GM12878 (cell line): ENCODE measurements at regions not wholly inside any gene's neighbourhood (a gene's known extent, or its start where the extent isn't known, plus 50 kb on each side); places are given as distances from the start of the nearest gene placed in this dataset.

Experiments used
- ATAC-seq: fragments of 200-7000 bp; cut with Tn5 transposase; 3 replicates; pipeline ENCODE4 v1.9.1; 2020; ENCODE audit warnings: mild to moderate bottlenecking, moderate library complexity
- BruUV-seq: library from RNA; stranded (reverse); fragments of 400-500 nt; replicated peaks from 2 replicates; lab custom pipeline; 2021; lab: Mats Ljungman, UMichigan
- CTCF ChIA-PET: fragments of 300-600 bp; sonication (Branson Sonifier 250); formaldehyde crosslinking; extraction: SDS; loops from one replicate; lab custom pipeline; 2021; ENCODE audit warnings: inconsistent platforms; lab: Yijun Ruan, JAX
- POLR2A ChIA-PET: fragments of 350-600 bp; formaldehyde crosslinking; extraction: SDS; loops from one replicate; lab custom pipeline; 2021; ENCODE audit warnings: inconsistent platforms; lab: Charles Lee
- RAD21 ChIA-PET: fragments of 300-600 bp; sonication (Branson Sonifier 250); formaldehyde crosslinking; loops from one replicate; lab custom pipeline; 2023; ENCODE audit warnings: antibody characterized with exemption; ENCODE audit not compliant: unreplicated experiment; lab: Charles Lee
- SMC1A ChIA-PET: fragments of 300-600 bp; sonication (Branson Sonifier 250); formaldehyde crosslinking; loops from one replicate; lab custom pipeline; 2023; ENCODE audit not compliant: unreplicated experiment, uncharacterized antibody; lab: Charles Lee
- DNase-seq: peaks from one replicate; pipeline ENCODE4 v3.0.0-alpha.2; 2011; ENCODE audit warnings: low read depth, low spot score
- FAIRE-seq: peaks from 3 replicates; lab custom pipeline; 2011; peaks lifted over from hg19 to GRCh38; lab: Jason Lieb, UNC
- H2AFZ ChIP-seq: 2 replicates; pipeline ENCODE4 v1.6.0; 2011; ENCODE audit warnings: low read depth, low read length, control low read depth; ENCODE audit not compliant: control insufficient read depth
- H3K27ac ChIP-seq: 2 replicates; pipeline ENCODE4 v1.5.1; 2011; ENCODE audit warnings: control low read depth; ENCODE audit not compliant: control insufficient read depth, insufficient read depth
- H3K27me3 ChIP-seq, 2 experiments: replicated peaks in 1 of 2; 2 replicates each; pipeline versions ENCODE4 v1.6.0 to v1.6.1; 2011; ENCODE audit warnings: low read length in 1 of 2; ENCODE audit not compliant: control insufficient read depth in 2 of 2, insufficient read depth in 2 of 2
- H3K36me3 ChIP-seq, 2 experiments: 2 replicates each; pipeline ENCODE4 v1.5.1; 2011; ENCODE audit warnings: low read length in 1 of 2; ENCODE audit not compliant: control insufficient read depth in 2 of 2, insufficient read depth in 2 of 2
- H3K4me1 ChIP-seq: 2 replicates; pipeline ENCODE4 v1.6.1; 2011; ENCODE audit warnings: mild to moderate bottlenecking, low read length, moderate library complexity, mixed read lengths; ENCODE audit not compliant: control insufficient read depth, insufficient read depth
- H3K4me2 ChIP-seq: 2 replicates; pipeline ENCODE4 v1.6.0; 2011; ENCODE audit warnings: control low read depth; ENCODE audit not compliant: control insufficient read depth, insufficient read depth
- H3K4me3 ChIP-seq: fragments of 200-600 bp; sonication (generic); 2 replicates; pipeline ENCODE4 v1.5.1; 2016
- H3K79me2 ChIP-seq: 2 replicates; pipeline ENCODE4 v1.6.0; 2011; ENCODE audit warnings: low read length; ENCODE audit not compliant: control insufficient read depth, insufficient read depth
- H3K9ac ChIP-seq: 2 replicates; pipeline ENCODE4 v1.8.0; 2011; ENCODE audit warnings: low read length, control low read depth, mixed read lengths; ENCODE audit not compliant: control insufficient read depth, insufficient read depth
- H3K9me3 ChIP-seq: replicated peaks from 3 replicates; pipeline ENCODE4 v1.5.1; 2011; ENCODE audit warnings: mild to moderate bottlenecking, low read length; ENCODE audit not compliant: control insufficient read depth, insufficient read depth
- H4K20me1 ChIP-seq: 2 replicates; pipeline ENCODE4 v1.6.0; 2011; ENCODE audit not compliant: control insufficient read depth, insufficient read depth
- ETV6 ChIP-seq, 2 experiments: fragments of 450-650 bp in 1 of 2; IDR thresholded peaks in 1 of 2; conservative IDR thresholded peaks in 1 of 2; 2 replicates each; pipeline ENCODE4 v1.6.1; 2014; ENCODE audit warnings: antibody characterized with exemption in 1 of 2, borderline replicate concordance in 1 of 2, low read depth in 1 of 2, mild to moderate bottlenecking in 1 of 2, moderate library complexity in 1 of 2
- FOS ChIP-seq: IDR thresholded peaks from 3 replicates; pipeline ENCODE4 v1.6.1; 2011; ENCODE audit warnings: borderline replicate concordance; ENCODE audit not compliant: insufficient read length; ENCODE audit errors: extremely low read depth
- IRF4 ChIP-seq: IDR thresholded peaks from 2 replicates; pipeline ENCODE4 v1.6.1; 2011; ENCODE audit warnings: low read depth, low read length
- MXI1 ChIP-seq: fragments of 150-350 bp; IDR thresholded peaks from 2 replicates; pipeline ENCODE4 v1.6.1; 2011; ENCODE audit warnings: low read depth, mild to moderate bottlenecking, inconsistent platforms, low read length, improper control_type of control experiment
- NFYA ChIP-seq: IDR thresholded peaks from 2 replicates; pipeline ENCODE4 v1.6.1; 2011; ENCODE audit warnings: low read depth, mild to moderate bottlenecking, low read length, improper control_type of control experiment, borderline replicate concordance
- POLR2A ChIP-seq: IDR thresholded peaks from 2 replicates; pipeline ENCODE4 v1.6.1; 2011; ENCODE audit warnings: low read depth, mild to moderate bottlenecking, low read length
- POLR2AphosphoS2 ChIP-seq: IDR thresholded peaks from 2 replicates; pipeline ENCODE4 v1.6.1; 2011; ENCODE audit warnings: low read depth, mild to moderate bottlenecking, low read length, improper control_type of control experiment, moderate library complexity
- REST ChIP-seq: IDR thresholded peaks from 2 replicates; pipeline ENCODE4 v1.6.1; 2012; ENCODE audit warnings: mild to moderate bottlenecking, low read depth, low read length
- SIX5 ChIP-seq: IDR thresholded peaks from 2 replicates; pipeline ENCODE4 v1.6.1; 2011; ENCODE audit warnings: mild to moderate bottlenecking, low read depth, low read length, moderate library complexity; ENCODE audit not compliant: severe bottlenecking
- TAF1 ChIP-seq: IDR thresholded peaks from 2 replicates; pipeline ENCODE4 v1.6.1; 2011; ENCODE audit warnings: mild to moderate bottlenecking, low read depth, low read length, borderline replicate concordance
- TBL1XR1 ChIP-seq: IDR thresholded peaks from 2 replicates; pipeline ENCODE4 v1.6.1; 2012; ENCODE audit warnings: low read depth, low read length, improper control_type of control experiment
- TCF7 ChIP-seq: IDR thresholded peaks from 2 replicates; pipeline ENCODE4 v1.6.1; 2014; ENCODE audit warnings: antibody characterized with exemption, borderline replicate concordance
- WGBS: methylation state at CpG from one replicate; pipeline ENCODE4 v1.1.6; 2016; ENCODE audit warnings: low lambda C conversion rate; ENCODE audit not compliant: insufficient replicate concordance, insufficient coverage; ENCODE audit errors: missing lambda C conversion rate; 5-methylcytosine and 5-hydroxymethylcytosine counted together
- in situ Hi-C: fragments of 300-500 bp; cut with MboI; formaldehyde crosslinking; loops from 9 replicates; pipeline ENCODE4 v1.14.3; 2018; ENCODE audit warnings: mixed read lengths
- intact Hi-C: fragments of 100-400 bp; cut with micrococcal nuclease; formaldehyde crosslinking; loops from one replicate; pipeline ENCODE4 v1.14.2; 2022; ENCODE audit not compliant: unreplicated experiment
- TF ChIP-seq, protein P1 (sequence below): fragments of 450-650 bp; IDR thresholded peaks from 2 replicates; pipeline ENCODE4 v1.6.1; 2016; ENCODE audit warnings: mild to moderate bottlenecking, moderate library complexity, borderline replicate concordance
- TF ChIP-seq, protein P2 (sequence below): fragments of 150-350 bp; IDR thresholded peaks from 2 replicates; pipeline ENCODE4 v1.6.1; 2014; ENCODE audit warnings: mild to moderate bottlenecking, low read depth, low read length

DNA sequence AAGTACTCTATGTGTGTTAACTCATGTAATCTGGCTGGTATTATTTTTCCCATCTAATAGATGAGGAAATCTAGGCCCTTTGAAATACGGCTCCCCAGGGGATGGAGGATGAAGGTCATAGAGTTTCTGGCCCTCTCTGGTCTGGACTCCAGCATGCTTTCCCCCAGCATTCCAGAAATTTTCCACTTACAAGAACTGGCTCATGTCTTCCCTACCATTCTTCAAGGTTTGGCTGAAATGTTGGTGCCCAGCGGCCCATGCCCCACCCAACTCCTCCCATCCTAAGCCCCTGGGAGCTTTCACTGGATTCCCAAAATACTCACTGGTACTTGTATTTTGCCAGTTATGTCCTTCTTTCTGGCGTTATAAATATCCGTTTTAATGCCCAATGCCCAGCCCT lies 237.5 kb upstream of the NLRP1 start:
- Histone ChIP-seq H3K27me3 (peaks cover 0 to 1% of the 10 kb centered on the region in 2 experiments; a peak in 1 of 4 replicates), H3K36me3 (no peaks in the 10 kb centered on the region), H3K9ac (no peak overlapping the region), H3K4me1 (no peaks in the 10 kb centered on the region), H2AFZ (no peak overlapping the region), H3K27ac (no peak overlapping the region), H3K9me3 (no peaks in the 10 kb centered on the region), H4K20me1 (no peaks in the 10 kb centered on the region), H3K4me3 (no peak overlapping the region), H3K79me2 (no peaks in the 10 kb centered on the region), H3K4me2 (no peak overlapping the region)
- ChIA-PET POLR2A (no interaction called here), SMC1A (no interaction called here), CTCF (no interaction called here), RAD21 (no interaction called here)
- in situ Hi-C loops (no loop called here), intact Hi-C loops (no loop called here)
- no TSS peak for BruUV-seq
- WGBS, result 26% methylated on average over 4 of the region's 4 CpGs
- no peak for ATAC-seq
- FAIRE-seq, result no peak
- no peak for DNase-seq
- TF ChIP-seq POLR2AphosphoS2 (no peak), REST (no peak), FOS (no peak), IRF4 (no peak), SIX5 (no peak), TBL1XR1 (no peak), TCF7 (no peak), NFYA (no peak), TAF1 (no peak), MXI1 (no peak), POLR2A (no peak), ETV6 (conservative IDR thresholded peaks at IDR 0.05 in 1 of 2, IDR thresholded peaks at IDR 0.05 in 1 of 2; ENCODE audit: borderline replicate concordance in 1 of 2, low read depth in 1 of 2) (no peak)
- TF ChIP-seq, protein P1, sequence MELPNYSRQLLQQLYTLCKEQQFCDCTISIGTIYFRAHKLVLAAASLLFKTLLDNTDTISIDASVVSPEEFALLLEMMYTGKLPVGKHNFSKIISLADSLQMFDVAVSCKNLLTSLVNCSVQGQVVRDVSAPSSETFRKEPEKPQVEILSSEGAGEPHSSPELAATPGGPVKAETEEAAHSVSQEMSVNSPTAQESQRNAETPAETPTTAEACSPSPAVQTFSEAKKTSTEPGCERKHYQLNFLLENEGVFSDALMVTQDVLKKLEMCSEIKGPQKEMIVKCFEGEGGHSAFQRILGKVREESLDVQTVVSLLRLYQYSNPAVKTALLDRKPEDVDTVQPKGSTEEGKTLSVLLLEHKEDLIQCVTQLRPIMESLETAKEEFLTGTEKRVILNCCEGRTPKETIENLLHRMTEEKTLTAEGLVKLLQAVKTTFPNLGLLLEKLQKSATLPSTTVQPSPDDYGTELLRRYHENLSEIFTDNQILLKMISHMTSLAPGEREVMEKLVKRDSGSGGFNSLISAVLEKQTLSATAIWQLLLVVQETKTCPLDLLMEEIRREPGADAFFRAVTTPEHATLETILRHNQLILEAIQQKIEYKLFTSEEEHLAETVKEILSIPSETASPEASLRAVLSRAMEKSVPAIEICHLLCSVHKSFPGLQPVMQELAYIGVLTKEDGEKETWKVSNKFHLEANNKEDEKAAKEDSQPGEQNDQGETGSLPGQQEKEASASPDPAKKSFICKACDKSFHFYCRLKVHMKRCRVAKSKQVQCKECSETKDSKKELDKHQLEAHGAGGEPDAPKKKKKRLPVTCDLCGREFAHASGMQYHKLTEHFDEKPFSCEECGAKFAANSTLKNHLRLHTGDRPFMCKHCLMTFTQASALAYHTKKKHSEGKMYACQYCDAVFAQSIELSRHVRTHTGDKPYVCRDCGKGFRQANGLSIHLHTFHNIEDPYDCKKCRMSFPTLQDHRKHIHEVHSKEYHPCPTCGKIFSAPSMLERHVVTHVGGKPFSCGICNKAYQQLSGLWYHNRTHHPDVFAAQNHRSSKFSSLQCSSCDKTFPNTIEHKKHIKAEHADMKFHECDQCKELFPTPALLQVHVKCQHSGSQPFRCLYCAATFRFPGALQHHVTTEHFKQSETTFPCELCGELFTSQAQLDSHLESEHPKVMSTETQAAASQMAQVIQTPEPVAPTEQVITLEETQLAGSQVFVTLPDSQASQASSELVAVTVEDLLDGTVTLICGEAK, result no peak
- TF ChIP-seq, protein P2, sequence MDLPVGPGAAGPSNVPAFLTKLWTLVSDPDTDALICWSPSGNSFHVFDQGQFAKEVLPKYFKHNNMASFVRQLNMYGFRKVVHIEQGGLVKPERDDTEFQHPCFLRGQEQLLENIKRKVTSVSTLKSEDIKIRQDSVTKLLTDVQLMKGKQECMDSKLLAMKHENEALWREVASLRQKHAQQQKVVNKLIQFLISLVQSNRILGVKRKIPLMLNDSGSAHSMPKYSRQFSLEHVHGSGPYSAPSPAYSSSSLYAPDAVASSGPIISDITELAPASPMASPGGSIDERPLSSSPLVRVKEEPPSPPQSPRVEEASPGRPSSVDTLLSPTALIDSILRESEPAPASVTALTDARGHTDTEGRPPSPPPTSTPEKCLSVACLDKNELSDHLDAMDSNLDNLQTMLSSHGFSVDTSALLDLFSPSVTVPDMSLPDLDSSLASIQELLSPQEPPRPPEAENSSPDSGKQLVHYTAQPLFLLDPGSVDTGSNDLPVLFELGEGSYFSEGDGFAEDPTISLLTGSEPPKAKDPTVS, result no peak
